Hematopoietic multipotent progenitor cell treated with erythropoietin and hydrocortisone succinate and interleukin-3 and kit ligand, for 6 days (in vitro differentiated cells): ENCODE measurements at regions not wholly inside any gene's neighbourhood (a gene's known extent, or its start where the extent isn't known, plus 50 kb on each side); places are given as distances from the start of the nearest gene placed in this dataset.
"Not testable (repeated sequence)": the region's sequence is repeated elsewhere in the genome, so short reads cannot be mapped to it uniquely, and the experiment has no call there.

Source experiments
- DNase-seq: peaks from one replicate; pipeline ENCODE4 v3.0.0-alpha.2; 2015

GRCh38 chr10:53064614-53065013, 292.0 kb upstream of the MBL2 start:
- no peak for DNase-seq

- no peak for DNase-seq
Measured at GRCh38 chr10:53063805-53064204, 291.2 kb upstream of the MBL2 start.

- no peak for DNase-seq
Measured at GRCh38 chr10:53052521-53053164, 280.1 kb upstream of the MBL2 start.

GRCh38 chr10:53045315-53045714, 272.7 kb upstream of the MBL2 start:
- DNase-seq: no peak

DNA sequence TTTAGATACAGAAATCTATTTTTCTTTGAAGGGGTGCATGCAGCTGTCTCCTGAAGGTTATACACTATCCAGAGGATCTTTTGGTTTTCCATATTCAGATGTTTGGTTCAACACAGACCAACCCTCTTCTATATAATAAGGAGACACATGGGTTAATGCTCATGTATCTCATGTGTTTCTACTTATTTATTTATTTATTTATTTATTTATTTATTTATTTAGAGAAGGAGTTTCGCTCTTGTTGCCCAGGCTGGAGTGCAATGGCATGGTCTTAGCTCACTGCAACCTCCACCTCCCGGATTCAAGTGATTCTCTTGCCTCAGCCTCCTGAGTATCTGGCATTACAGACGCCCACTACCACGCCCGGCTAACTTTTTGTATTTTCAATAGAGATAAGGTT, 263.2 kb upstream of the MBL2 start:
- DNase-seq: not testable (repeated sequence)

GRCh38 chr10:53033396-53033795, 260.8 kb upstream of the MBL2 start:
- DNase-seq: no peak

DNA sequence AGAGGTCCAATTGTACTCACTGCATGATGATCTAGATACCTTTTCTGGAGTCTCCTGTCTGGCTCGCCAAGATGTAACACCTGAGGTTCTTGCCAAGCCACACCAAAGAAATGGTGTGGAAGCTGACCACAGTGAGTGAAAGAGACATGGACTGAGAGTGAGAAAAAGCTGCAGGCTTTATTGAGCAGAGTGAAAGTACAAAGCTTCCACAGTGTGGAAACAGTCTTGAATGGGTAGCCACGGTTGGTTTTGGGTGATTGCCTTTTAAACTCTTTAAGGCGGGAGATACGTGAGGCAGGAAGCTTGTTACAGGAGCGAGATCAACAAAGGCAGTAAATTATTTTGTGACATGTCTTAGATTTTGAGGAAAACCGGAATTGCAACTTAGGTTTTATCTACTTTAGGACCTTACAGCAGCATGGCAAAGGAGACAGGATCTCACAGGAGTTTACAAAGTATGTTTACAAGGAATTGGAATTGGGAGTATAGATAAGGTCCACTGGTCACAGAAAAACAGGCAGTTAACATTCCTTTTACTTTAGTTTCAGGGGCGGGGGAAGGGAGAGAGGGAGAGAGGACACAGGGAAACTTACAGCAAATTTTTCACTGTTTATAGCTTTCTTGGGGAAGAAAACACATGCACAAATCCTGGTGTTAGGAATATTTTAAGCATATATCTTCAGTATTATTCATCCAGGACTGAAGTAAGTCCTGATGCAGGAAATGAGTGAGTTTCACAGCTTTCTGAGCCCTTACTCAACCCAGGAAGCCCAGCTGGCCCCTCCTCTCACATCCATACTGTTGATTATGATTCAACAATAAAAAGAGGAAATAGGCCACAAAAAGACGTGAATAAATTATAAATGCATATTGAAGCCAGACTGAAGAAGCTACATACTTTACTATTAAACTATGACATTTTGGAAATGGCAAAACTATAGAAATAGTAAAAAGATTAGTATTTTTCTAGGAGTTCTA, 257.6 kb upstream of the MBL2 start:
- peak; percentile 34 for DNase-seq

- no peak for DNase-seq
Measured at GRCh38 chr10:53029449-53029848, 256.9 kb upstream of the MBL2 start.

DNA sequence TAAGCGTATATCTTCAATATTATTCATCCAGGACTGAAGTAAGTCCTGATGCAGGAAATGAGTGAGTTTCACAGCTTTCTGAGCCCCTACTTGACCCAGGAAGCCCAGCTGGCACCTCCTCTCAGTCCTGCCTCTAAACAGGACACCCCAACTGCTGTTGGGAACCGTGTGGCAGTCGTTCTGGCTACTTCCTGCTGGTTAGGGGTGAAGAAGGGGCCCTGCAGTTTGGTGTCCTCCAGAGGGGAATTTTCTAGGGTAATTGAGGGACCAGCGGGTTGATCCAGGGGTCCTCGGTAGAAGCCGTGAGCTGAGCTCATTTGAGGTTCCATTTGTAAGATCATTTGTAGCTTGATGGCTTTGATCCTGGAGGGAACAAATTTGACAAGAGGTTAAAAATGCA, 253.2 kb upstream of the MBL2 start:
- not testable (repeated sequence) for DNase-seq

- DNase-seq: peak; percentile 11
Measured at GRCh38 chr10:53025172-53025711, 252.7 kb upstream of the MBL2 start.

- DNase-seq: no peak
Measured at GRCh38 chr10:53023411-53023810, 250.8 kb upstream of the MBL2 start.

DNA sequence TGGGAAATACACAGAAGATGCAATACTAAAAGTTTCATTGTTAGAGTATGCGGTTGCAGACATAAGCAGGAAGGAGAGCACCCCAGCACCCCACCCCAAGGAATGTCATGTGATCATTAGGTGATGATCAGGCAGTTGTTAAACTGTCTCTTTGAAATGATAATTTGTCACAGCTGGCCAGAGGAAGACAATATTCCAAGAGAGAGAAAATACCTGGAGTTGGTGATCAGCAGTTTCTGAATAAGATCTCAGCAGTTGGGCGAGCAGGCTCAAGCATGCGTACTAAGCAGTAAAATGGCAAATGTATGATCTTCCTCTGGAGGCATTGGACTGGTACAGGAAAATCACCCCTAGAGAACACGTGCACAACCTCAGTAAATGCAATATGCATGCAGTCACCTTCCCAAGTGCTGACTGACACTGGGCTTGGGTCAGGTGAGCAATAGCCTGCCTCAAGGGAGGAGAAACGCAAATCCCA, 250.1 kb upstream of the MBL2 start:
- DNase-seq: no peak

DNA sequence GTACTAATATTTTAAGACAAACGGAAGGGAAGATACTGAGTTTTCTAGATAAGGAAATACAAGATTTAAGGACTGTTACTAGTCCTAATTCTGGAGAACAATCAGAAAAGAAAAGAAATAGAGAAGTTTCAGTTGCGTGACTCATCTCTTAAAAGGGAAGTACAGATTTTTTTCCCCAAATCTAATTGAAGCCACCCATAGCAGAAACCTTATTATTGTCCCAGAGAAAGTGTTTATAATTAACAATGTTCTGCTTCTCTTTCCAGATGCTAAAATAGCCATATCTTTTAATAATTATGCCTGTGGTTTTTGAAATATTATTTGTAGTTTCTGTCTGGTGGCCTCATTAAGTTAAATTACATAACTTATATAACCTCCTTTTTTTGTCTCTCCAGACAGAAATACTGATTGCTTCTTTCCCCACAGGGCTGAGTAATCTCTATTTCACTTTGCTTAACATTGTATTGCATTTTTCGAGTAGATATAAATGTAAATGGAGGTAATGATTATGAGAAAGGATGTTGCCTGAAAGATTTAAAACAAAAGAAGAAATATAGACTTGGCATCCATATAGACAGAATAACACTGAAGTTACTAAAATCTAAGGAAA, 240.7 kb upstream of the MBL2 start:
- DNase-seq: peak; percentile 5

DNA sequence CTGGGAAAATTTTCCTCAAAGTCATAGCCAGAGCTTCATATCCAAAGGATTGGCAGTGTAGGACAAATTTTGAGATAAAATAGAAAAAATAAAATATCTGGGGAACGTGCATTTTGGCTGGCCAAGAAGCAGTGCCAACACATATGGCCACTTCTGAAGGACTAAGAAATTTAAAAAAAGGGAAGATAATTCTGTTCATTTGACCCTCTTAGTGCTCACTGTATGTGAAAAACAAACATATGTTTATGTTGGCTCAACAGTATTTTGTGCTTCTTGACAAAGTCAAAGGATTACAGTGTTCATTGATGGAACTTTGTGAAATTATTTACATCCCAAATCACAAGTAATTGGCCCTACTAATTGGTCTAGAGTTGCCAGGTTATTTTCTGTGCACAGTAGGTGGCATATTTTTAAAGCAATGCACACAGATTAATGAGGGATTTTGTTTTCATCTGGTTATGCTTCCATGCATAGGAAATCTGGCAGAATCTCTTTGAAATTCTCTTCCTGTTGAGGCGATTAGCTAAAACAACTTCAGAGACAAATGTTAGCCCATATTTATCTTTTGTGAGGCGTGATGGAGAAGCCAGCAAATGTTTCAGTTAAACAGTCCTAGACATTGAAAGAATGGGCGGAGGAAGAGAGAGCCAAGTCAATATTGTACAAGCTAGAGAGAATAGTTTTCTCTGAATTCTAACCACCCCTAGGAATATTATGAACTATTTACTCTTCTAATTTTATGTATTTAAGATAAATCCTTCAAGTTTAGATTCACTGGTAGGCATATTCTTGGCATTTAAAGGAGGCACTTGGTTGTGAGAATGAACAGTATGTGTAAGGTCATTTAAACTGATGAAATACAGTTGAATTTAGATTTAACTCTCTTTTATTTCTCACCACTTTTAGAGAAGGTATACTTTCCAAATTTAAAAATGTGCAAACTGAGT, 237.7 kb upstream of the MBL2 start:
- DNase-seq: no peak

GRCh38 chr10:53007527-53007842, 234.9 kb upstream of the MBL2 start:
- no peak for DNase-seq

GRCh38 chr10:53006663-53007526, 234.3 kb upstream of the MBL2 start:
- no peak for DNase-seq

DNA sequence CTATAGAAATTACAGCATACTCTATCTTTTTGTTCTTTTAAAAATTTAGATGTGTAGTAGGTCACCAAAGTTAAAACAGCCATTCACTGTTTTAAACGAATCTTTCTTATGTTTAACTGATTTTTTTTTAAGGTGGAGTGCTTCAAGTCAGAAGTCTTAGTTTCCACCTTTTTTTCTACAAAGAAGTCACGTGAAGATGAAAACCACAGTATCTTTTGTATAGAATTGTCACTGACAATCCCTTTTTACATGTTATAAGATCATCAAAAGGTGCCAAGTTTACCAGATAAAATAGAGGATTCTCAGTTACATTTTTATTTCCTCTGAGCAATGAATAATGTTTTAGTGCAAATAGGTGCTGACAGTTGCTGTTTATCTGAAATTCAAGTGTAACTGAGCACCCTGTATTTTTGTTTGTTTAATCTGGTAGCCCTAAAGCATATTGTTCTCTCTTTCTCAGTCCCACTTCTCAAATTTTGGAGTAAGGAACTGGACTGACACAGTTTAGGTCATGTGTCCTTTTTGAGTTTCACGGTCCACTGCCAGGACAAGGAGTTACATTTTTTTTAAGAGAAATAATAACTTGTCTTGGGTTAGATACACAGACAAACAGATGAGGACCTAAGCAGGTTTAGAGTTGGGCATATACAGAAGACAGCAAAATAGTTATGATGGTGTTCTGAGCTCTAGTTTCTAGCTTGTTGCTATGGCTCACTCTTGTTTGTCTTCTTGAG, 233.2 kb upstream of the MBL2 start:
- DNase-seq: no peak

DNA sequence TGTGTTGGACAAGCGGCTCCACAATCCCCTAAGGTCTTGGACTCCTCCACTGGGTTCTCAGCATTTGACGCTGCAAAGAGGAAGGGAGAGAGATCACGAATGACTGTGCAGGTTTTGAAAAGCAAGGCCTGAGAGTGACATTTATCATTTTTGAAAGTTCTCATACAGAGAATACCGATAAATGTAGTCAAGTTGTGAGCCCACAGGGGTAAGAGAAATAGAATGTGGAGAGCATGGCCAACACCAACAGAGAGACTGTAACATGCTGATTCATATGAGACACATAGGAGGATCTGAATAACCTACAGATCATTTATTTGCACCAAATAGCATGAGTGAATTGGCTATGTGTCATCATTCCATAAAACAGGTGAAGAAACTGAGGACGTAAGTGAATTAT, 230.5 kb upstream of the MBL2 start:
- DNase-seq: no peak

GRCh38 chr10:52999681-53000080, 227.1 kb upstream of the MBL2 start:
- DNase-seq: no peak

DNA sequence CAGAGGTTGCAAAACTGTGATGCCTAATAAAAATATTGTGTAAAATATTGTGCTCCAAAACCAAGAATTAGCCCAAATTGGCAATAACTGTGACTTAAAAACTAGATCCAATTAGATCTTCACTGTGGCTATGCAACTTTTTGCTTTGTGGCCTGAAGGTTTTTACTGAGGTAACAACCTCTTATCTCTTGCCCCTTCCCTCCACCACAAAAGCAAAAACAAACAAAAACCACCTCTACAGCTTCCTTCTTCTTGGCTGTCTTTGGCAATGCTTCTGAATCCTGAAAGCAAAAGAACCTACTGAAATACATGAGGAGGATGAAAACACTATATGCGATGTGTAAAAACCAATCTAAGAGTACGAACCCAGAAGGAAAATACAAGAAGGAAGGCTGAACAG, 226.7 kb upstream of the MBL2 start:
- no peak for DNase-seq

DNA sequence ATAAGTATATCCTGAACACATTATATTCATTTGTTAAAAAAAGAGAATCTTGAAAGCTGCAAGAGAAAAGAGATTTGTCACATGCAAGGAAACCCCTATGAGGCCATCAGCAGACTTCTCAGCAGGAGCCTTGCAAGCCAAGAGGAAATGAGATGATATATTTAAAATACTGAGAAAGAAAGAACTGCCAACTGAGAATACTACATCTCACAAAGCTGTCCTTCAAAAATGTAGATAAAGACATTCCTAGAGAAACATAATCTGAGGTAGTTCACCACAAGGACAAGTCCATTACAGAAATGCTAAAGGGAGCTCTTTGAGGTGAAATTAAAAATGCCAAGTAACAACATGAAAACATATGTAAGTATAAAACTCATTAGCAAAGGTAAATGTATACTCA, 224.4 kb upstream of the MBL2 start:
- DNase-seq: no peak
